ENCODE measurements at regions not wholly inside any gene's neighbourhood (a gene's known extent, or its start where the extent isn't known, plus 50 kb on each side); places are given as distances from the start of the nearest gene placed in this dataset.

DNA sequence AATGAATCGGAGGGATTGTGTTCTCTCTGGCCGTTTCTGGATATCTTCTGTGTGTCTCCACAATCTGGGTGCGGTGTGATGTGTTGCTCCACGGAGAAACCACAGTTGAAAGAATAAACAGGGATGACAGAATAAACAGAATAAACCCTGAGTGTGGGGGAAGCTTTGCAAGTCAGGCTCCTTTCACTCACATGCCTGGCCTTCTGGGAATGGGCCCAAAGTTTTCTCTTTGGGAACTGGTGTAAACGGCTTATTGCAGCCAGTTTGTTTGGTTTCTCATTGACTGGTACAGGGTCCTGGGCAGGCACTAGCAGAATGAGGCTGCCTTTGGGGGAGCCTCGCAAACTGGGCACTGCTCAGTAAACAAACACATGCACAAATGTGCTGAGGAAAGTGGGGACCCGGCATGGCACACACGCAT, 324.7 kb downstream of the DLEU7 start:
- Histone ChIP-seq H3K4me1 (ENCODE audit: insufficient read depth, low read length) (peaks cover 36% of the 10 kb centered on the region), H3K9ac (ENCODE audit: low read length) (no peak overlapping the region), H3K4me3 (ENCODE audit: low read depth in 1 of 2, low read length in 2 of 2) (no peak overlapping the region), H3K36me3 (ENCODE audit: insufficient read depth, low read length) (no peaks in the 10 kb centered on the region), H3K9me3 (ENCODE audit: low read length) (no peaks in the 10 kb centered on the region), H3K27ac (ENCODE audit: low read depth, low read length) (no peak overlapping the region), H3K27me3 (ENCODE audit: control insufficient read depth in 1 of 2, insufficient read depth in 2 of 2, low read length in 2 of 2) (no peaks in the 10 kb centered on the region)

GRCh38 chr13:50519866-50520265, 323.6 kb downstream of the DLEU7 start:
- Histone ChIP-seq H3K27ac (ENCODE audit: low read depth, low read length) (no peak overlapping the region), H3K9me3 (ENCODE audit: low read length) (no peaks in the 10 kb centered on the region), H3K27me3 (ENCODE audit: control insufficient read depth in 1 of 2, insufficient read depth in 2 of 2, low read length in 2 of 2) (no peaks in the 10 kb centered on the region), H3K4me3 (ENCODE audit: low read depth in 1 of 2, low read length in 2 of 2) (no peak overlapping the region), H3K36me3 (ENCODE audit: insufficient read depth, low read length) (no peaks in the 10 kb centered on the region), H3K4me1 (ENCODE audit: insufficient read depth, low read length) (peaks cover 35% of the 10 kb centered on the region), H3K9ac (ENCODE audit: low read length) (no peak overlapping the region)

DNA sequence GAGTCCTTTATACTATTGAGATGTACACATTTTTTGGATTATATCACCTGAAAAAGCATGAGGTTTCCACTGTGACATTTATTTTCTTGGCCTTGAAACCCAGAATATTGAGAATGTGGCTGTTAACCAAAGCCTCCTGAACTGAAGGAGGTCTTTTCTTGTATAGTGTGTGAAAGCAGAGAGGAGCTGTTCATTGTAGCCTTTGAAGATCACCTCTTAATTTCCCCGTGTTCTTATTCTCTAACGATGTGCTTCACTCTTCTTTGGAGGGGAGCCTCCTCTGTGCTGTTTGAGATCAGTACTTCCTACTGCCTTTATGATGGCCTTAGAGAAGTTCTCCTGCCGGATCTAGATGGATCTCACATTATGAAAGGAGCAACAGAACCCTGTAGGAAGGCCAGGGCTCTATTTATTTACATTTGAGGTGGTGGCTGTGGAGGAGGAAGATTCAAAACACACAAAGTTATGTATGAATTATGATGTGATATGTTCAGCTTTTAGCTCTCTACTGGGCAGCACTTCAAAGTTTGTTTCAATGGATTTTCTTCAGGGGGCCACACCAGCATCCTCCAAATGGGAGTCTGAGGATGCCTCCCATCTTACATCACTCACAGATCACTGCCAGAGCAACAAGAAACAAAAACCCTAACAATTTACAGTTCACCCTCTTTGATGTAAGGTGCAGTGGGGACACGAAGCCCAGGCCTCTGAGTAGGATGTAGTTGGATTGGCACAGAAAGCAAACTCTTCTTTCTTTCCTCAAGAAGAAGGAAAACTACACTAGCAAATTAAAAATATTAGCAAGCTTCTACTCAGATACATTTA, 322.3 kb downstream of the DLEU7 start:
- Histone ChIP-seq H3K27ac (ENCODE audit: low read depth, low read length) (no peak overlapping the region), H3K27me3 (ENCODE audit: control insufficient read depth in 1 of 2, insufficient read depth in 2 of 2, low read length in 2 of 2) (no peaks in the 10 kb centered on the region), H3K9ac (ENCODE audit: low read length) (no peak overlapping the region), H3K4me3 (ENCODE audit: low read depth in 1 of 2, low read length in 2 of 2) (no peak overlapping the region), H3K9me3 (ENCODE audit: low read length) (no peaks in the 10 kb centered on the region), H3K4me1 (ENCODE audit: insufficient read depth, low read length) (peaks cover 35% of the 10 kb centered on the region), H3K36me3 (ENCODE audit: insufficient read depth, low read length) (no peaks in the 10 kb centered on the region)

- H3K27me3 ChIP-seq (ENCODE audit: control insufficient read depth in 1 of 2, insufficient read depth in 2 of 2, low read length in 2 of 2) = no peaks in the 10 kb centered on the region
- no peak overlapping the region for H3K27ac ChIP-seq (ENCODE audit: low read depth, low read length)
- H3K9me3 ChIP-seq (ENCODE audit: low read length) = no peaks in the 10 kb centered on the region
- no peak overlapping the region for H3K9ac ChIP-seq (ENCODE audit: low read length)
- H3K36me3 ChIP-seq (ENCODE audit: insufficient read depth, low read length) = no peaks in the 10 kb centered on the region
- peaks cover 35% of the 10 kb centered on the region for H3K4me1 ChIP-seq (ENCODE audit: insufficient read depth, low read length)
- H3K4me3 ChIP-seq (ENCODE audit: low read depth in 1 of 2, low read length in 2 of 2) = no peak overlapping the region
Measured at GRCh38 chr13:50521831-50522149, 321.7 kb downstream of the DLEU7 start.

GRCh38 chr13:50522506-50522905, 321.0 kb downstream of the DLEU7 start:
- Histone ChIP-seq H3K27ac (ENCODE audit: low read depth, low read length) (no peak overlapping the region), H3K4me1 (ENCODE audit: insufficient read depth, low read length) (peaks cover 39% of the 10 kb centered on the region), H3K4me3 (ENCODE audit: low read depth in 1 of 2, low read length in 2 of 2) (no peak overlapping the region), H3K27me3 (ENCODE audit: control insufficient read depth in 1 of 2, insufficient read depth in 2 of 2, low read length in 2 of 2) (no peaks in the 10 kb centered on the region), H3K9me3 (ENCODE audit: low read length) (no peaks in the 10 kb centered on the region), H3K36me3 (ENCODE audit: insufficient read depth, low read length) (no peaks in the 10 kb centered on the region), H3K9ac (ENCODE audit: low read length) (no peak overlapping the region)

DNA sequence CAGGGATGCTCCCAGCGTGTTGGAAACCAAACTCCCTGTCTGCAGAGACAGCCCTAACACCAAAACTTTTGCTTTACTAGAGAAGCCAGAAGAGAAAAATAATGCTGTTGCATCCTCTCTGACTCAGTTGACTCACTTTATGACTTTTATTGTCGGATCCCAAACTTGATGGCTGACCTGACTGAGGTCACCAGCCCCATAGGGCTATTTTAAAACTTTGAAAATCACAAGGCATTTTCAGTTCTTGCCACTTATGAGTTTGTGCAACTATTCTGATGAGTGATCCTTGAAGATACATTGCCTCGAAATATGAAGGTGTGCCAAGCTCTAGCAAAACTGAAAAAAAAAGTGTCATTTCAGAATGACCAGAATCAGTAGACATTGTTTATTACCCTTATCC, 320.2 kb downstream of the DLEU7 start:
- H3K9ac ChIP-seq (ENCODE audit: low read length) = no peak overlapping the region
- H3K27ac ChIP-seq (ENCODE audit: low read depth, low read length) = no peak overlapping the region
- no peaks in the 10 kb centered on the region for H3K9me3 ChIP-seq (ENCODE audit: low read length)
- H3K4me1 ChIP-seq (ENCODE audit: insufficient read depth, low read length) = peaks cover 47% of the 10 kb centered on the region
- no peak overlapping the region for H3K4me3 ChIP-seq (ENCODE audit: low read depth in 1 of 2, low read length in 2 of 2)
- H3K36me3 ChIP-seq (ENCODE audit: insufficient read depth, low read length) = no peaks in the 10 kb centered on the region
- no peaks in the 10 kb centered on the region for H3K27me3 ChIP-seq (ENCODE audit: control insufficient read depth in 1 of 2, insufficient read depth in 2 of 2, low read length in 2 of 2)

GRCh38 chr13:50524560-50524959, 318.9 kb downstream of the DLEU7 start:
- Histone ChIP-seq H3K9me3 (ENCODE audit: low read length) (no peaks in the 10 kb centered on the region), H3K36me3 (ENCODE audit: insufficient read depth, low read length) (no peaks in the 10 kb centered on the region), H3K4me3 (ENCODE audit: low read depth in 1 of 2, low read length in 2 of 2) (no peak overlapping the region), H3K9ac (ENCODE audit: low read length) (no peak overlapping the region), H3K4me1 (ENCODE audit: insufficient read depth, low read length) (peaks cover 53% of the 10 kb centered on the region), H3K27ac (ENCODE audit: low read depth, low read length) (no peak overlapping the region), H3K27me3 (ENCODE audit: control insufficient read depth in 1 of 2, insufficient read depth in 2 of 2, low read length in 2 of 2) (no peaks in the 10 kb centered on the region)

DNA sequence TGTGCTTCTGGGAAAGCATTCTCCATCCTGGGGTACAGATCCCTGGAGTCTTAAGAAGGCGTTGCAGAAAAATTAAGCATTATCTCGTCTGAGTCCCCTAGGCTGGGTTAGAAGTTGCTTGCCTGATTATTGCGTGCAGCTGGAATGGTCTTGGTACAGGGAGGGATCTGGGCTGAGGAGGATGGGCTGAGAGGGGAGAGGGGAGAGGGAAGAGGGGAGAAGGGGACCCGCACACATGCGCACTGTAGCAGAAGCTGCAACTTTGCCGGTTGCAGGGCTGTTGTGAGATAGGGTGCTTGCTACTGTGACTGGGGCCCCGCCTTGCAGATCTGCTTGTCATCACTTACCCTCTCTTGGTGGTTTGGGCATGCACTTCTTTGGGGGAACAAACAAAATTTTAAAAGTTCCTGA, 316.8 kb downstream of the DLEU7 start:
- H3K27ac ChIP-seq (ENCODE audit: low read depth, low read length) = no peak overlapping the region
- no peaks in the 10 kb centered on the region for H3K27me3 ChIP-seq (ENCODE audit: control insufficient read depth in 1 of 2, insufficient read depth in 2 of 2, low read length in 2 of 2)
- no peak overlapping the region for H3K9ac ChIP-seq (ENCODE audit: low read length)
- H3K4me3 ChIP-seq (ENCODE audit: low read depth in 1 of 2, low read length in 2 of 2) = no peak overlapping the region
- H3K9me3 ChIP-seq (ENCODE audit: low read length) = no peaks in the 10 kb centered on the region
- H3K36me3 ChIP-seq (ENCODE audit: insufficient read depth, low read length) = no peaks in the 10 kb centered on the region
- H3K4me1 ChIP-seq (ENCODE audit: insufficient read depth, low read length) = peaks cover 46% of the 10 kb centered on the region

DNA sequence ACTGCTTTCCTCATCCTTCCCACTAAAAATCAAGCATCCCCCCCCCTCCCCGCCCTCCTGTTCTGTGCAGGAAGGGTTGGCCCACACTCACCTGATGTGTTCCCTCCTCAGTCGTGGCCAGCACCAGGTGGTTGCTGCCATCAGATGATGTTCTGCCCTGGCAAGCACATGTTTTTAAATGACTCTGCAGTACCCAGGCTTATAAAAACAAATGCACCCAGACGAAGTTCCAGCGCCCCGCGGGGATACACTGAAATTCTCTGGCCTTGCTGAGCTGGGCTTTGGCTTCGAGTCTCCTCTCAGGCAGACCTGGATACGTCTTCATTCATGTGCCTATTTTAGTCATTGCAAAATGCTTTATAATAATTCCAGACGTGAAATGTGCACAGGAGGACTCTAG, 316.3 kb downstream of the DLEU7 start:
- H3K4me3 ChIP-seq (ENCODE audit: low read depth in 1 of 2, low read length in 2 of 2) = no peak overlapping the region
- no peaks in the 10 kb centered on the region for H3K9me3 ChIP-seq (ENCODE audit: low read length)
- no peak overlapping the region for H3K27ac ChIP-seq (ENCODE audit: low read depth, low read length)
- peaks cover 41% of the 10 kb centered on the region for H3K4me1 ChIP-seq (ENCODE audit: insufficient read depth, low read length)
- no peaks in the 10 kb centered on the region for H3K36me3 ChIP-seq (ENCODE audit: insufficient read depth, low read length)
- H3K27me3 ChIP-seq (ENCODE audit: control insufficient read depth in 1 of 2, insufficient read depth in 2 of 2, low read length in 2 of 2) = no peaks in the 10 kb centered on the region
- no peak overlapping the region for H3K9ac ChIP-seq (ENCODE audit: low read length)

DNA sequence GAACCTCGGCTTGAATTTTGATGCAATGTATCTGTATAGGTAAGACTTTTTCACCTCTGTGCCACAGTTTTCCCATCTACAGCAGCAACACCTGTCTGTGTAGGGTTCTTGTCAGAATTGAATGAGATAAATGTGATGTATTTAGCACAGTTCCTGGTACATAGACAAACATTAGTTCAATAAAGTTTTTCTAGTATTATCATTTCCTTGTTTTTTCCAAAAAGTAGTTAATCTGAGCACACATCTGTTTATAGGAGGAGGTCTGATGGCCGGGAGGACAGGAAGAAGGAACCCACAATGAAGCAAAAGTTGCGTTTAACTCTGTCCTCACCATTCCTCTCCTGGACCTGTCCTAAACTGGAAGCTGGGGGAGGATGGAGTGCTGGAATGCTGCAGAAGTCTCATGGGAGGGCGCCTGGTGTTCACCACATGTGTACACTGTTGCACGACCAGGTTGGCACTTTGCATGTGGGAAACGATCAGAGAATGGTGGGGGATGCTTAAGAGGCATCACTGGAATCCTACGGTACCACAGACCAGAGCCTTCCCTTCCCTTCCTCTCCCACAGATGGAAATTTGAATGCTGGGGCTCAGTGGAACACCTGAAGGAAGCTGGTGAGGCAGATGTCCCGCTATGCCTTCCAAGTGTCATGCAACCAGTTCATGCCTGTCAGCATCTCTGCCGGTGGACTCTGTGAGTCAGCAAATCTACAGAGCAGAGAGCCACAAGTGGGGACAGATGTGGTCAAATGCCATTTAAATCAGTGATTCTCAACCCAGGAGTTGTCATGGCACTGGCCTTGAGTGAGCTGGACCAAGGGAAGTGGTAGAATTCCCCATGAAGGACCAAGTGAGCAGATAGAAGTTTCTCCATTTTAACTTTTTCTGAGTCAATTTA, 315.6 kb downstream of the DLEU7 start:
- peak overlapping the region; percentile 43 for H3K27ac ChIP-seq (ENCODE audit: low read depth, low read length)
- H3K9ac ChIP-seq (ENCODE audit: low read length) = no peak overlapping the region
- H3K9me3 ChIP-seq (ENCODE audit: low read length) = no peaks in the 10 kb centered on the region
- no peaks in the 10 kb centered on the region for H3K27me3 ChIP-seq (ENCODE audit: control insufficient read depth in 1 of 2, insufficient read depth in 2 of 2, low read length in 2 of 2)
- H3K4me1 ChIP-seq (ENCODE audit: insufficient read depth, low read length) = peaks cover 34% of the 10 kb centered on the region
- H3K4me3 ChIP-seq (ENCODE audit: low read depth in 1 of 2, low read length in 2 of 2) = no peak overlapping the region
- no peaks in the 10 kb centered on the region for H3K36me3 ChIP-seq (ENCODE audit: insufficient read depth, low read length)

GRCh38 chr13:50529154-50529882, 314.2 kb downstream of the DLEU7 start:
- H3K9me3 ChIP-seq (ENCODE audit: low read length) = no peaks in the 10 kb centered on the region
- peak overlapping the region; percentile 29 for H3K27ac ChIP-seq (ENCODE audit: low read depth, low read length)
- no peaks in the 10 kb centered on the region for H3K27me3 ChIP-seq (ENCODE audit: control insufficient read depth in 1 of 2, insufficient read depth in 2 of 2, low read length in 2 of 2)
- H3K4me3 ChIP-seq (ENCODE audit: low read depth in 1 of 2, low read length in 2 of 2) = peak overlapping the region in 1 of 2 donors; percentile 17
- H3K9ac ChIP-seq (ENCODE audit: low read length) = no peak overlapping the region
- peaks cover 28% of the 10 kb centered on the region for H3K4me1 ChIP-seq (ENCODE audit: insufficient read depth, low read length)
- H3K36me3 ChIP-seq (ENCODE audit: insufficient read depth, low read length) = no peaks in the 10 kb centered on the region

Measured in muscle layer of colon (tissue), 2 donors.